RWPE2 (cell line): ENCODE measurements at regions not wholly inside any gene's neighbourhood (a gene's known extent, or its start where the extent isn't known, plus 50 kb on each side); places are given as distances from the start of the nearest gene placed in this dataset.

Experiments used
- ATAC-seq: fragments of 200-7000 bp; cut with Tn5 transposase; 3 replicates; pipeline ENCODE4 v1.9.1; 2021; ENCODE audit warnings: low read depth
- DNase-seq: peaks from one replicate; pipeline ENCODE4 v3.0.0-alpha.2; 2020; ENCODE audit warnings: low spot score
- H3K27ac ChIP-seq: fragments of 450-650 bp; 2 replicates; pipeline ENCODE4 v1.5.1; 2017; ENCODE audit warnings: mild to moderate bottlenecking; ENCODE audit not compliant: poor library complexity, severe bottlenecking
- H3K27me3 ChIP-seq: fragments of 250-450 bp; sonication (Bioruptor Pico); 2 replicates; pipeline ENCODE4 v1.5.1; 2021; ENCODE audit warnings: mild to moderate bottlenecking, moderate library complexity; ENCODE audit not compliant: insufficient read depth, poor library complexity, severe bottlenecking
- H3K36me3 ChIP-seq: fragments of 250-450 bp; sonication (Bioruptor Pico); 2 replicates; pipeline ENCODE4 v1.5.1; 2020; ENCODE audit warnings: low read depth, mild to moderate bottlenecking, moderate library complexity
- H3K4me1 ChIP-seq: fragments of 250-450 bp; sonication (Bioruptor Pico); 2 replicates; pipeline ENCODE4 v1.5.1; 2021; ENCODE audit warnings: mild to moderate bottlenecking, moderate library complexity; ENCODE audit not compliant: insufficient read depth, poor library complexity, severe bottlenecking
- H3K4me3 ChIP-seq: fragments of 250-450 bp; sonication (Bioruptor Pico); 2 replicates; pipeline ENCODE4 v1.5.1; 2021; ENCODE audit warnings: mild to moderate bottlenecking, moderate library complexity; ENCODE audit not compliant: severe bottlenecking
- H3K9me3 ChIP-seq: fragments of 250-450 bp; sonication (Bioruptor Pico); 2 replicates; pipeline ENCODE4 v1.5.1; 2021; ENCODE audit warnings: mild to moderate bottlenecking, moderate library complexity; ENCODE audit not compliant: severe bottlenecking
- TF ChIP-seq, protein P1 (sequence below): fragments of 450-650 bp; IDR thresholded peaks from one replicate; pipeline ENCODE4 v1.5.1; 2017; ENCODE audit warnings: mild to moderate bottlenecking, moderate library complexity; ENCODE audit not compliant: poor library complexity, severe bottlenecking

GRCh38 chr2:56624181-56624580, 440.4 kb downstream of the CCDC85A start:
- no peak overlapping the region for H3K4me3 ChIP-seq
- no peak for DNase-seq
- ATAC-seq = no peak

DNA sequence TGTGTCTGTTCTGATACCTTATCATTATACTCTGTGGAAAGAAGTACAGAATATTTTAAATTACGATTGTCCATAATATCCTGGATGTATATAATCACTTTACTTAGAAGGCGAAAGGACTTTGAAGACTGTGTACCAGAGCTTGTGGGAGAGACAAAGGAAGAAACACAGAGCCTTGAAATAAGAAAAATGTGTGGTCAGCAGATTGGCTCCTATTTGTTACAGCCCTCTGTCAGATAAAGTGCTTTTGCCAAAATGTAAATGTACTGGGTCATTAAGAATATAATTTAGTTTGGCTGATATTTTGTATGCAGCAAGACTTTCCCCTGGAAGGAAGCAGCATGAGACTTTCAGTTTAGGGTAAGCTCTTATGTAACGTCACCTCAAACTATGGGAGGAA, 443.1 kb downstream of the CCDC85A start:
- Histone ChIP-seq H3K4me1 (no peaks in the 10 kb centered on the region), H3K9me3 (no peaks in the 10 kb centered on the region), H3K36me3 (no peaks in the 10 kb centered on the region), H3K4me3 (no peak overlapping the region), H3K27me3 (no peaks in the 10 kb centered on the region), H3K27ac (no peak overlapping the region)
- DNase-seq = no peak
- no peak for ATAC-seq
- TF ChIP-seq, protein P1, sequence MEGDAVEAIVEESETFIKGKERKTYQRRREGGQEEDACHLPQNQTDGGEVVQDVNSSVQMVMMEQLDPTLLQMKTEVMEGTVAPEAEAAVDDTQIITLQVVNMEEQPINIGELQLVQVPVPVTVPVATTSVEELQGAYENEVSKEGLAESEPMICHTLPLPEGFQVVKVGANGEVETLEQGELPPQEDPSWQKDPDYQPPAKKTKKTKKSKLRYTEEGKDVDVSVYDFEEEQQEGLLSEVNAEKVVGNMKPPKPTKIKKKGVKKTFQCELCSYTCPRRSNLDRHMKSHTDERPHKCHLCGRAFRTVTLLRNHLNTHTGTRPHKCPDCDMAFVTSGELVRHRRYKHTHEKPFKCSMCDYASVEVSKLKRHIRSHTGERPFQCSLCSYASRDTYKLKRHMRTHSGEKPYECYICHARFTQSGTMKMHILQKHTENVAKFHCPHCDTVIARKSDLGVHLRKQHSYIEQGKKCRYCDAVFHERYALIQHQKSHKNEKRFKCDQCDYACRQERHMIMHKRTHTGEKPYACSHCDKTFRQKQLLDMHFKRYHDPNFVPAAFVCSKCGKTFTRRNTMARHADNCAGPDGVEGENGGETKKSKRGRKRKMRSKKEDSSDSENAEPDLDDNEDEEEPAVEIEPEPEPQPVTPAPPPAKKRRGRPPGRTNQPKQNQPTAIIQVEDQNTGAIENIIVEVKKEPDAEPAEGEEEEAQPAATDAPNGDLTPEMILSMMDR = no peak

More at GRCh38 chr2:56624181-56624580, 440.4 kb downstream of the CCDC85A start:
- no peak overlapping the region for H3K27ac ChIP-seq
- H3K27me3 ChIP-seq = no peaks in the 10 kb centered on the region
- H3K36me3 ChIP-seq = no peaks in the 10 kb centered on the region
- no peaks in the 10 kb centered on the region for H3K4me1 ChIP-seq
- TF ChIP-seq, protein P1 = no peak
- no peaks in the 10 kb centered on the region for H3K9me3 ChIP-seq

- TF ChIP-seq, protein P1 = no peak
These were observed 446.5 kb downstream of the CCDC85A start for GRCh38 chr2:56630286-56630685.

DNA sequence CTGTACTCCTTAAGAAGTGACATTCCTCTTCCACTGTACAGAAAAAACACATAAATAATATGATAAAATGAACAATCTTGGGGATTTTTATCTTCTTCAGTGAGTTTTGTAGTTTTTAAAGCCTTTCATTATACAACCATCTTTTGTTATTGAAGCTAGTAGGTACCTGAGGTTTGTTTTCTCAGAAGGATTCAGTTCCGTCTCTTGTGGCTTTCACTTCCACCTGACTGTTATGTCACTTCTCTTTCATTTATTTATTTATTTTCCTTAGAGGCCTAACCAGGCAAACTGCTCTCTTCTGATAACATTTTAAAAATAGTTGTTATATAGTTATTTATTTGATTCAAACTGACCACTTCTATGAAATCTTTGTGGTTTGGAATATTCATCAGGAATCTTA, 464.2 kb downstream of the CCDC85A start:
- H3K27me3 ChIP-seq = no peaks in the 10 kb centered on the region
- DNase-seq (no peak), ATAC-seq (no peak)
- TF ChIP-seq, protein P1 = no peak
- H3K36me3 ChIP-seq = no peaks in the 10 kb centered on the region
- no peak overlapping the region for H3K27ac ChIP-seq
- no peaks in the 10 kb centered on the region for H3K4me1 ChIP-seq
- no peaks in the 10 kb centered on the region for H3K9me3 ChIP-seq
- no peak overlapping the region for H3K4me3 ChIP-seq

More at GRCh38 chr2:56630286-56630685, 446.5 kb downstream of the CCDC85A start:
- DNase-seq = no peak
- ATAC-seq = no peak
- H3K4me3 ChIP-seq = no peak overlapping the region
- H3K4me1 ChIP-seq = no peaks in the 10 kb centered on the region
- H3K9me3 ChIP-seq = no peaks in the 10 kb centered on the region
- no peaks in the 10 kb centered on the region for H3K27me3 ChIP-seq
- H3K27ac ChIP-seq = no peak overlapping the region
- no peaks in the 10 kb centered on the region for H3K36me3 ChIP-seq

DNA sequence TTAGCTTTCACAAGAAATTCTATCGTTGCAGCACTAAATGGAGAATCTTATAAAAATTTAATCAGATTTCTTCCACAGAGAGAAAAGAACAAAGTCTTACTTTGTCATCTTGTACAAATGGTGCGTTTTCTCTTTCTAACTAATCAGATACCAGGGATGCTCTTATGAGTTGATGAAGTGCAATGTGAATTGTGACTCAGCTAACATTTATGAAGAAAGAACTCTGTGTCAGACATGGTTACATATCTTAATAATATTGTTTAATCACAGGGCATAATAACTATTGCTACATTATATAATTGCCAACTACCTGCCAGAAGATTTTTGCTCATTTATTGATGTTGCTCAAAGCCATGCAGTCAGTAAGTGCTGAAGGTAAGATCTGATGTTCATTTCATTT, 465.0 kb downstream of the CCDC85A start:
- Histone ChIP-seq H3K9me3 (no peaks in the 10 kb centered on the region), H3K4me3 (no peak overlapping the region), H3K4me1 (no peaks in the 10 kb centered on the region), H3K36me3 (no peaks in the 10 kb centered on the region), H3K27ac (no peak overlapping the region), H3K27me3 (peaks cover 2% of the 10 kb centered on the region)
- TF ChIP-seq, protein P1 = no peak
- ATAC-seq = no peak
- DNase-seq = no peak
